GM19395 (cell line): ENCODE measurements at regions not wholly inside any gene's neighbourhood (a gene's known extent, or its start where the extent isn't known, plus 50 kb on each side); places are given as distances from the start of the nearest gene placed in this dataset.

Experiments used
- ATAC-seq: cut with Tn5 transposase; IDR thresholded peaks from one replicate; pipeline ENCODE4 v1.9.1; 2021; ENCODE audit warnings: mild to moderate bottlenecking, moderate library complexity; ENCODE audit not compliant: unreplicated experiment

GRCh38 chr5:166050531-166050930, 2240.9 kb upstream of the WWC1 start:
- ATAC-seq, result no peak

- no peak for ATAC-seq
These were observed 2232.8 kb upstream of the WWC1 start for GRCh38 chr5:166058660-166059059.

GRCh38 chr5:166062094-166062493, 2229.4 kb upstream of the WWC1 start:
- ATAC-seq, result no peak

GRCh38 chr5:166062719-166063118, 2228.7 kb upstream of the WWC1 start:
- ATAC-seq, result no peak

- no peak for ATAC-seq
These were observed 2228.2 kb upstream of the WWC1 start for GRCh38 chr5:166063261-166063660.

- no peak for ATAC-seq
These were observed 2222.7 kb upstream of the WWC1 start for GRCh38 chr5:166068547-166069335.

GRCh38 chr5:166073901-166074581, 2217.4 kb upstream of the WWC1 start:
- ATAC-seq, result no peak

- no peak for ATAC-seq
These were observed 2216.6 kb upstream of the WWC1 start for GRCh38 chr5:166074582-166075481.

- ATAC-seq, result no peak
These were observed 2208.1 kb upstream of the WWC1 start for GRCh38 chr5:166083183-166083959.

GRCh38 chr5:166086568-166086967, 2204.9 kb upstream of the WWC1 start:
- ATAC-seq, result no peak

- no peak for ATAC-seq
These were observed 2202.9 kb upstream of the WWC1 start for GRCh38 chr5:166088389-166089039.

GRCh38 chr5:166091931-166092330, 2199.5 kb upstream of the WWC1 start:
- ATAC-seq, result no peak

GRCh38 chr5:166093312-166093711, 2198.1 kb upstream of the WWC1 start:
- ATAC-seq, result no peak

GRCh38 chr5:166102947-166103346, 2188.5 kb upstream of the WWC1 start:
- ATAC-seq, result no peak

GRCh38 chr5:166111021-166111420, 2180.4 kb upstream of the WWC1 start:
- no peak for ATAC-seq

GRCh38 chr5:166117072-166118066, 2174.1 kb upstream of the WWC1 start:
- no peak for ATAC-seq

- ATAC-seq, result no peak
These were observed 2171.9 kb upstream of the WWC1 start for GRCh38 chr5:166119506-166119905.

- ATAC-seq, result no peak
These were observed 2167.7 kb upstream of the WWC1 start for GRCh38 chr5:166123717-166124116.
